ENCODE measurements at regions not wholly inside any gene's neighbourhood (a gene's known extent, or its start where the extent isn't known, plus 50 kb on each side); places are given as distances from the start of the nearest gene placed in this dataset.

- DNase-seq = no peak
Measured at GRCh38 chr2:20108655-20109396, 57.4 kb upstream of the LAPTM4A start.

GRCh38 chr2:20107776-20108175 is 56.3 kb upstream of the LAPTM4A start:
- DNase-seq = no peak

- no peak for DNase-seq
Measured at GRCh38 chr2:20107352-20107751, 55.9 kb upstream of the LAPTM4A start.

GRCh38 chr2:20106746-20107145 is 55.3 kb upstream of the LAPTM4A start:
- no peak for DNase-seq

GRCh38 chr2:20104900-20105545 is 53.6 kb upstream of the LAPTM4A start:
- no peak for DNase-seq

- no peak for DNase-seq
Measured at GRCh38 chr2:20103530-20103929, 52.1 kb upstream of the LAPTM4A start.

All from GOT3 (cell line).